ENCODE measurements at regions not wholly inside any gene's neighbourhood (a gene's known extent, or its start where the extent isn't known, plus 50 kb on each side); places are given as distances from the start of the nearest gene placed in this dataset.
A peak's percentile ranks its signal among the peaks of the same experiment; 100 is the strongest.

GRCh38 chr6:47162231-47162630 is 120.1 kb upstream of the ADGRF1 start:
- ChIA-PET CTCF (ENCODE audit: low intra/inter-chr PET ratio) (no interaction called here), POLR2A (no interaction called here)
- no peak for DNase-seq (ENCODE audit: extremely low read depth in 1 of 4, low spot score in 3 of 4)
- intact Hi-C loops (cut with micrococcal nuclease) (no loop called here), in situ Hi-C loops (cut with MboI) (no loop called here)
- Histone ChIP-seq H3K9me1 (ENCODE audit: control insufficient read depth, insufficient read depth, low read length) (no peaks in the 10 kb centered on the region), H4K20me1 (replicated peaks; ENCODE audit: control insufficient read depth, insufficient read depth, low read length) (no peaks in the 10 kb centered on the region), H3K27me3 (ENCODE audit: control insufficient read depth in 2 of 2, insufficient read depth in 2 of 2, low read length in 2 of 2) (no peaks in the 10 kb centered on the region), H3K9ac (ENCODE audit: insufficient read depth in 1 of 2, low read depth in 2 of 2, low read length in 2 of 2) (no peak overlapping the region), H3K27ac (ENCODE audit: extremely low read depth, low read depth, low read length) (no peak overlapping the region), H3K4me3 (no peak overlapping the region), H3K4me2 (ENCODE audit: insufficient read depth, low read length) (no peak overlapping the region), H3K79me2 (ENCODE audit: control insufficient read depth, insufficient read depth, low read length) (no peaks in the 10 kb centered on the region), H2AFZ (ENCODE audit: low read depth, low read length) (no peak overlapping the region), H3K9me3 (replicated peaks; ENCODE audit: control insufficient read depth, insufficient read depth, low read depth, low read length) (no peaks in the 10 kb centered on the region), H3K4me1 (replicated peaks in 1 of 2; ENCODE audit: control insufficient read depth in 2 of 2, insufficient read depth in 2 of 2, low read length in 2 of 2) (no peaks in the 10 kb centered on the region), H3K36me3 (ENCODE audit: control insufficient read depth, insufficient read depth, low read length) (no peaks in the 10 kb centered on the region)
- TF ChIP-seq ZNF263 (CRISPR knock-in tag; IDR thresholded peaks at IDR 0.05; ENCODE audit: borderline replicate concordance) (no peak), RFX5 (IDR thresholded peaks at IDR 0.05; ENCODE audit: low read depth, low read length) (0 out of 2 replicates have a peak, but pooled peaks have one; percentile 8), MITF (IDR thresholded peaks at IDR 0.05) (no peak), MEF2D (tag; conservative IDR thresholded peaks at IDR 0.05; ENCODE audit: low read depth) (no peak), ZBTB17 (CRISPR knock-in tag; IDR thresholded peaks at IDR 0.05) (no peak), BRF2 (IDR thresholded peaks at IDR 0.05; ENCODE audit: borderline replicate concordance, insufficient read depth, insufficient read length) (no peak), ZNF3 (CRISPR knock-in tag; IDR thresholded peaks at IDR 0.05) (no peak)
- no peak for FAIRE-seq
- no peak for ATAC-seq
- no TSS peak for BruUV-seq (replicated peaks)
- WGBS (ENCODE audit: insufficient coverage, low coverage, missing lambda C conversion rate) = 4% methylated on average over 1 of the region's 1 CpG
